H1 (cell line): ENCODE measurements at regions not wholly inside any gene's neighbourhood (a gene's known extent, or its start where the extent isn't known, plus 50 kb on each side); places are given as distances from the start of the nearest gene placed in this dataset.

Experiments
- CBX8 ChIP-seq: fragments of 300-800, 300-1000 bp; sonication (generic); IDR thresholded peaks from 2 replicates; pipeline ENCODE4 v1.7.1; 2016; ENCODE audit warnings: low read depth, low read length, borderline replicate concordance
- PHF8 ChIP-seq: fragments of 200-600 bp; sonication (generic); conservative IDR thresholded peaks from 2 replicates; pipeline ENCODE4 v1.7.1; 2012; ENCODE audit warnings: low read depth, mild to moderate bottlenecking, inconsistent platforms, low read length, moderate library complexity
- SRF ChIP-seq: IDR thresholded peaks from 2 replicates; pipeline ENCODE4 v1.6.1; 2011; ENCODE audit warnings: mild to moderate bottlenecking, low read depth, low read length, moderate library complexity

DNA sequence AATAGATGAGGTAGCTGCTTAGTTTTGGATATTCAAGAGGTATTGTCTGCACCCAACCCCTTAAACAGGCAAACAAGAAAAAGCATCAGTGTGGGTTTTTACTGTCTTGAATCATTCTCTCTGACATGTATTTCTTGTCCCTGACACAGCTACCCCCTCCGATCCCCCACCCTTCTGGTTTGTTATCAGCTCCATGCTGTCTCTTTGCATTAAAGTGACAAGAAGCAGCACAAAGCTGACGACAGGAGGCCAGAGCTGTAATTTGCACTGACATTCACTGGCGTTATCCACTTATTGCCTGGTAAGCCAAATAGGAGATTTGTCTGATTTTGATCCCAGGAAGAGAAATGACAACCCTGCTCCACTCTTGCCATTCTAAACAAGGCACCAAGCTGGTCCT lies 83.3 kb upstream of the SNRK start (continued):
- TF ChIP-seq PHF8 (no peak), SRF (no peak), CBX8 (no peak)
